Endothelial cell of umbilical vein (primary cell): ENCODE measurements at regions not wholly inside any gene's neighbourhood (a gene's known extent, or its start where the extent isn't known, plus 50 kb on each side); places are given as distances from the start of the nearest gene placed in this dataset.

Source experiments
- BruUV-seq: library from RNA; stranded (reverse); fragments of 400-500 nt; replicated peaks from 2 replicates; lab custom pipeline; 2021; lab: Mats Ljungman, UMichigan
- CTCF ChIA-PET: fragments of 300-600, 350-600 bp; sonication (Branson Sonifier 250); formaldehyde crosslinking; loops from one replicate; lab custom pipeline; 2021; ENCODE audit warnings: antibody characterized with exemption, inconsistent platforms; lab: Charles Lee
- POLR2A ChIA-PET: fragments of 300-600, 350-600 bp; sonication (Branson Sonifier 250); formaldehyde crosslinking; loops from one replicate; lab custom pipeline; 2021; ENCODE audit warnings: antibody characterized with exemption, inconsistent platforms; lab: Charles Lee
- DNase-seq: peaks from one replicate; pipeline ENCODE4 v3.0.0-alpha.2; 2011; ENCODE audit warnings: low read depth, low spot score
- FAIRE-seq: peaks from 2 replicates; lab custom pipeline; 2011; peaks lifted over from hg19 to GRCh38; lab: Jason Lieb, UNC
- H2AFZ ChIP-seq: 2 replicates; pipeline ENCODE4 v1.6.0; 2012; ENCODE audit warnings: low read depth, low read length, control low read depth, inconsistent platforms
- H3K27ac ChIP-seq: 2 replicates; pipeline ENCODE4 v1.5.1; 2011; ENCODE audit warnings: low read depth, mild to moderate bottlenecking, control low read depth, low read length, moderate library complexity; ENCODE audit not compliant: insufficient read depth
- H3K27me3 ChIP-seq, 2 experiments: 2 replicates each; pipeline versions ENCODE4 v1.6.0 to v1.6.1; 2011; ENCODE audit warnings: low read length in 2 of 2, mixed read lengths in 1 of 2; ENCODE audit not compliant: control insufficient read depth in 2 of 2, insufficient read depth in 2 of 2
- H3K36me3 ChIP-seq, 2 experiments: 2 replicates in 1 of 2; 3 replicates in 1 of 2; pipeline ENCODE4 v1.5.1; 2011; ENCODE audit warnings: low read length in 2 of 2, mild to moderate bottlenecking in 1 of 2, moderate library complexity in 1 of 2; ENCODE audit not compliant: control insufficient read depth in 2 of 2, insufficient read depth in 2 of 2; ENCODE audit errors: extremely low read depth in 1 of 2
- H3K4me1 ChIP-seq: 3 replicates; pipeline ENCODE4 v1.5.1; 2011; ENCODE audit warnings: mild to moderate bottlenecking, low read length; ENCODE audit not compliant: control insufficient read depth, insufficient read depth; ENCODE audit errors: extremely low read depth
- H3K4me2 ChIP-seq: 2 replicates; pipeline ENCODE4 v1.6.1; 2011; ENCODE audit warnings: low read length, control low read depth, mixed read lengths; ENCODE audit not compliant: insufficient read depth
- H3K4me3 ChIP-seq, 3 experiments: fragments of 200-600 bp in 1 of 3; sonication (generic), shearing (Covaris generic) in 1 of 3; replicated peaks in 1 of 3; 2 replicates each; pipeline ENCODE4 v1.5.1; 2011 to 2016; ENCODE audit warnings: control low read depth in 3 of 3, low read length in 3 of 3, mild to moderate bottlenecking in 2 of 3, inconsistent platforms in 1 of 3, low read depth in 1 of 3, moderate library complexity in 1 of 3; ENCODE audit not compliant: insufficient read depth in 1 of 3
- H3K79me2 ChIP-seq: 2 replicates; pipeline ENCODE4 v1.6.0; 2012; ENCODE audit warnings: low read length, inconsistent platforms; ENCODE audit not compliant: control insufficient read depth, insufficient read depth
- H3K9ac ChIP-seq: replicated peaks from 2 replicates; pipeline ENCODE3; 2011; ENCODE audit warnings: low read length, control low read depth; ENCODE audit not compliant: insufficient read depth; ENCODE audit errors: extremely low read depth
- H3K9me1 ChIP-seq: replicated peaks from 3 replicates; pipeline ENCODE4 v1.6.0; 2011; ENCODE audit warnings: mild to moderate bottlenecking, low read length; ENCODE audit not compliant: control insufficient read depth, insufficient read depth; ENCODE audit errors: extremely low read depth
- H3K9me3 ChIP-seq: replicated peaks from 2 replicates; pipeline ENCODE4 v1.5.1; 2012; ENCODE audit warnings: low read length, inconsistent platforms; ENCODE audit not compliant: control insufficient read depth, insufficient read depth
- H4K20me1 ChIP-seq: replicated peaks from 2 replicates; pipeline ENCODE3; 2011; ENCODE audit warnings: mild to moderate bottlenecking, low read length; ENCODE audit not compliant: control insufficient read depth, insufficient read depth; ENCODE audit errors: extremely low read depth
- CTCF ChIP-seq, 2 donors: IDR thresholded peaks; 1 replicate in 1 of 2; 2 replicates in 1 of 2; pipeline ENCODE4 v1.5.1; 2011; ENCODE audit warnings: low read length in 2 of 2, mild to moderate bottlenecking in 2 of 2, moderate library complexity in 2 of 2, control low read depth in 1 of 2, inconsistent platforms in 1 of 2, low read depth in 1 of 2; ENCODE audit not compliant: insufficient read depth in 1 of 2; ENCODE audit errors: extremely low read depth in 1 of 2
- EZH2 ChIP-seq: IDR thresholded peaks from 2 replicates; pipeline ENCODE4 v1.6.1; 2012; ENCODE audit warnings: borderline replicate concordance, low read depth, mild to moderate bottlenecking, moderate library complexity, low read length, inconsistent platforms; ENCODE audit not compliant: severe bottlenecking
- FOS ChIP-seq: IDR thresholded peaks from 2 replicates; pipeline ENCODE4 v1.6.1; 2011; ENCODE audit warnings: mild to moderate bottlenecking, low read length, moderate library complexity, borderline replicate concordance; ENCODE audit not compliant: insufficient read depth
- GATA2 ChIP-seq: IDR thresholded peaks from 2 replicates; pipeline ENCODE4 v1.7.0; 2011; ENCODE audit warnings: low read depth, mild to moderate bottlenecking, moderate library complexity, mixed read lengths, low read length; ENCODE audit not compliant: insufficient read length, insufficient read depth
- JUN ChIP-seq: IDR thresholded peaks from 2 replicates; pipeline ENCODE4 v1.6.1; 2011; ENCODE audit warnings: borderline replicate concordance, low read depth; ENCODE audit not compliant: insufficient read length, insufficient read depth
- MAX ChIP-seq: IDR thresholded peaks from 2 replicates; pipeline ENCODE4 v1.6.1; 2011; ENCODE audit not compliant: insufficient read depth, insufficient read length
- MYC ChIP-seq: IDR thresholded peaks from one replicate; pipeline ENCODE4 v1.6.1; 2011; ENCODE audit warnings: mild to moderate bottlenecking, low read depth, low read length
- POLR2A ChIP-seq: IDR thresholded peaks from 2 replicates; pipeline ENCODE4 v1.6.1; 2012; ENCODE audit warnings: low read depth, mild to moderate bottlenecking, control low read depth, low read length
- dilution Hi-C: fragments of 300-500 bp; cut with MboI; formaldehyde crosslinking; loops from one replicate; pipeline ENCODE4 v1.15.0; 2019; ENCODE audit warnings: low sequenced_read_pairs; ENCODE audit not compliant: extremely low pct_ligation_motif_present
- intact Hi-C: fragments of 100-400 bp; cut with micrococcal nuclease; formaldehyde crosslinking; loops from one replicate; pipeline ENCODE4 v1.10.0; 2022

- H3K9ac ChIP-seq = no peak overlapping the region
- no TSS peak for BruUV-seq
- H3K4me1 ChIP-seq = no peaks in the 10 kb centered on the region
- FAIRE-seq = no peak
- no peak overlapping the region for H3K27ac ChIP-seq
- no peaks in the 10 kb centered on the region for H4K20me1 ChIP-seq
- POLR2A ChIA-PET = no interaction called here
- no peak overlapping the region for H3K4me3 ChIP-seq
- no peak overlapping the region for H3K4me2 ChIP-seq
- DNase-seq = no peak
- CTCF ChIA-PET = no interaction called here
- dilution Hi-C loops (no loop called here), intact Hi-C loops (no loop called here)
- H3K9me1 ChIP-seq = no peaks in the 10 kb centered on the region
- no peak for TF ChIP-seq GATA2
- no peak for TF ChIP-seq CTCF (IDR thresholded peaks at IDR 0.05; ENCODE audit: extremely low read depth in 1 of 2, insufficient read depth in 1 of 2, low read depth in 1 of 2, low read length in 2 of 2)
- no peak for TF ChIP-seq MYC
- TF ChIP-seq EZH2 = no peak
- TF ChIP-seq JUN = no peak
- TF ChIP-seq MAX = no peak
- TF ChIP-seq POLR2A = no peak
- no peak for TF ChIP-seq FOS
- no peaks in the 10 kb centered on the region for H3K36me3 ChIP-seq
- no peaks in the 10 kb centered on the region for H3K79me2 ChIP-seq
- H2AFZ ChIP-seq = no peak overlapping the region
- H3K27me3 ChIP-seq = peaks cover 6 to 10% of the 10 kb centered on the region in 2 experiments
- H3K9me3 ChIP-seq = no peaks in the 10 kb centered on the region
Measured at GRCh38 chr5:112630246-112631009, 107.3 kb upstream of the APC start.
